Activated naive CD8-positive, alpha-beta T cell treated with anti-CD3 and anti-CD28 coated beads, Interleukin-2, amount 50 U/mL, for 24 hours (primary cell): ENCODE measurements at regions not wholly inside any gene's neighbourhood (a gene's known extent, or its start where the extent isn't known, plus 50 kb on each side); places are given as distances from the start of the nearest gene placed in this dataset.

ENCODE experiments used
- ATAC-seq: fragments of 150-1000 bp; cut with Tn5 transposase; one replicate; pipeline ENCODE4 v1.10.0; 2021
- DNase-seq: peaks from one replicate; pipeline ENCODE4 v3.0.0; 2021
- H3K27ac Mint-ChIP-seq: one replicate; pipeline ENCODE4 v1.8.0; 2021; ENCODE audit warnings: mild to moderate bottlenecking, mixed read lengths
- H3K27me3 Mint-ChIP-seq: one replicate; pipeline ENCODE4 v1.8.0; 2021; ENCODE audit warnings: mixed read lengths
- H3K36me3 Mint-ChIP-seq: one replicate; pipeline ENCODE4 v1.8.0; 2021; ENCODE audit warnings: low read depth, mixed read lengths
- H3K4me1 Mint-ChIP-seq: one replicate; pipeline ENCODE4 v1.8.0; 2021; ENCODE audit warnings: mixed read lengths
- H3K4me3 Mint-ChIP-seq: one replicate; pipeline ENCODE4 v1.8.0; 2021; ENCODE audit warnings: mild to moderate bottlenecking, moderate library complexity, mixed read lengths
- H3K9me3 Mint-ChIP-seq: one replicate; pipeline ENCODE4 v1.8.0; 2021; ENCODE audit warnings: mixed read lengths

DNA sequence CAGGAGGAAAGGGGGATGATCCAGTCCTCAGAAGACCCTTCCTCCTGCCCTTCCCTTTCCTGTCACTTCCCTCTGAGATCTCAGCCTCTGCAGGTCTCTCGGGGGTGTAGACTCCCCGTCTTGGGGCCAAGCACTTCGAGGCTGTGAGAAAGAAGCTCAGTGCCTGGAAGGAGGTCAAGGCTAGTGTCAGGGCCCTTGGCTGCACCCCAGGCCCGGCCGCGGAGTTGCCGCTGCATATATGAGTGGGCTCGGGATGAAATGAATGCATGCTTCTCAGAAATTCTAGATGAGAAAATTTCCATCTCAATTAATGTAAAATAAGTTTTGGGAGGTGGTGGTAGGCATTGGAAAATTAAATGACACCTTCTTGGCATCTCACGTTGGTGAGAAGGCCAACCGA lies 1313.7 kb downstream of the BRD1 start:
- H3K9me3 Mint-ChIP-seq, result no peaks in the 10 kb centered on the region
- no peaks in the 10 kb centered on the region for H3K27me3 Mint-ChIP-seq
- no peaks in the 10 kb centered on the region for H3K36me3 Mint-ChIP-seq
- no peak for DNase-seq
- H3K4me3 Mint-ChIP-seq, result no peak overlapping the region
- no peak overlapping the region for H3K27ac Mint-ChIP-seq
- no peak for ATAC-seq
- no peaks in the 10 kb centered on the region for H3K4me1 Mint-ChIP-seq

GRCh38 chr22:48513446-48513845 lies 1314.2 kb downstream of the BRD1 start:
- no peak for ATAC-seq
- Mint-ChIP-seq H3K36me3 (no peaks in the 10 kb centered on the region), H3K4me3 (no peak overlapping the region), H3K27ac (no peak overlapping the region), H3K9me3 (no peaks in the 10 kb centered on the region), H3K4me1 (no peaks in the 10 kb centered on the region), H3K27me3 (no peaks in the 10 kb centered on the region)
- no peak for DNase-seq

GRCh38 chr22:48511781-48512327 lies 1315.8 kb downstream of the BRD1 start:
- H3K27me3 Mint-ChIP-seq, result no peaks in the 10 kb centered on the region
- no peaks in the 10 kb centered on the region for H3K9me3 Mint-ChIP-seq
- H3K27ac Mint-ChIP-seq, result no peak overlapping the region
- H3K4me1 Mint-ChIP-seq, result no peaks in the 10 kb centered on the region
- no peaks in the 10 kb centered on the region for H3K36me3 Mint-ChIP-seq
- no peak overlapping the region for H3K4me3 Mint-ChIP-seq
- DNase-seq (no peak), ATAC-seq (no peak)

- Mint-ChIP-seq H3K9me3 (no peaks in the 10 kb centered on the region), H3K4me1 (no peaks in the 10 kb centered on the region), H3K27me3 (no peaks in the 10 kb centered on the region), H3K27ac (no peak overlapping the region), H3K36me3 (no peaks in the 10 kb centered on the region), H3K4me3 (no peak overlapping the region)
- ATAC-seq, result no peak
- no peak for DNase-seq
Measured at GRCh38 chr22:48511211-48511610, 1316.5 kb downstream of the BRD1 start.

- no peak for ATAC-seq
- DNase-seq, result no peak
- Mint-ChIP-seq H3K9me3 (no peaks in the 10 kb centered on the region), H3K4me1 (no peaks in the 10 kb centered on the region), H3K4me3 (no peak overlapping the region), H3K36me3 (no peaks in the 10 kb centered on the region), H3K27ac (no peak overlapping the region), H3K27me3 (no peaks in the 10 kb centered on the region)
Measured at GRCh38 chr22:48510599-48510998, 1317.1 kb downstream of the BRD1 start.

- Mint-ChIP-seq H3K4me3 (no peak overlapping the region), H3K27ac (no peak overlapping the region), H3K4me1 (no peaks in the 10 kb centered on the region), H3K9me3 (no peaks in the 10 kb centered on the region), H3K36me3 (no peaks in the 10 kb centered on the region), H3K27me3 (no peaks in the 10 kb centered on the region)
- DNase-seq (no peak), ATAC-seq (no peak)
Measured at GRCh38 chr22:48507595-48508350, 1319.9 kb downstream of the BRD1 start.

- H3K27me3 Mint-ChIP-seq, result no peaks in the 10 kb centered on the region
- no peaks in the 10 kb centered on the region for H3K36me3 Mint-ChIP-seq
- no peak overlapping the region for H3K4me3 Mint-ChIP-seq
- no peaks in the 10 kb centered on the region for H3K9me3 Mint-ChIP-seq
- H3K27ac Mint-ChIP-seq, result no peak overlapping the region
- DNase-seq (no peak), ATAC-seq (no peak)
- H3K4me1 Mint-ChIP-seq, result no peaks in the 10 kb centered on the region
Measured at GRCh38 chr22:48507171-48507570, 1320.5 kb downstream of the BRD1 start.

DNA sequence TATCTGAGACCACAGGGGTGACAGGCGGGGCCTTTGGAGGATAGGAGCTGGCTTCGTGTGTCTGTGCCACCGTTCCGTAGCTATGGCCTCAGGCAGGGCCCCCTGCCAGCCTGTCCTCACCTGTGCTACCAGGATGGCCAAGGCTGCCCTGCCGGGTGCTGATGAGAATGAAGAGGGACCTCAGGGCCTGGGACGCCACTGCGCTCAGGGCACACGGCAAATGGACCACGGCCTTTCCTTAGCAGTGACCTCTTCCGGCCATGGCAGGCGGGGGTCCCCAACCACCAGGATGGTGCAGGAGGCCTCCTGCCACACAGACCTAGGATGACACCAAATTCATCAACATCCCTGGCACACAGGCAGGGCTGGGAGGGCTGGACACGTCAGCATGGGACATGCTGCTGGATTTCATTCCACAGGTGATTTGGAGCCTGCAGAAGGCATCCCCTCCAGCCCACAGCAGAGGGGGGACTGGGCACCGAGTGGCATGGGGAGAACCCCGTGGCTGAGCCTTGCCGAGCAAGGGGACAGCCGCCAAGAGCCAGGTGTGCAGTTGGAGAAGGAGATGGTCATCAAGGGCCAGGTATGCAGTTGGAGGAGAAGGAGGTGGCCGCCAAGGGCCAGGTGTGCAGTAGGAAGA lies 1321.0 kb downstream of the BRD1 start:
- H3K27ac Mint-ChIP-seq, result no peak overlapping the region
- no peaks in the 10 kb centered on the region for H3K36me3 Mint-ChIP-seq
- H3K9me3 Mint-ChIP-seq, result no peaks in the 10 kb centered on the region
- H3K27me3 Mint-ChIP-seq, result no peaks in the 10 kb centered on the region
- H3K4me1 Mint-ChIP-seq, result no peaks in the 10 kb centered on the region
- ATAC-seq (no peak), DNase-seq (no peak)
- no peak overlapping the region for H3K4me3 Mint-ChIP-seq

GRCh38 chr22:48505891-48506290 lies 1321.8 kb downstream of the BRD1 start:
- no peaks in the 10 kb centered on the region for H3K36me3 Mint-ChIP-seq
- no peaks in the 10 kb centered on the region for H3K4me1 Mint-ChIP-seq
- H3K4me3 Mint-ChIP-seq, result no peak overlapping the region
- no peaks in the 10 kb centered on the region for H3K27me3 Mint-ChIP-seq
- DNase-seq, result no peak
- H3K9me3 Mint-ChIP-seq, result no peaks in the 10 kb centered on the region
- no peak for ATAC-seq
- H3K27ac Mint-ChIP-seq, result no peak overlapping the region

DNA sequence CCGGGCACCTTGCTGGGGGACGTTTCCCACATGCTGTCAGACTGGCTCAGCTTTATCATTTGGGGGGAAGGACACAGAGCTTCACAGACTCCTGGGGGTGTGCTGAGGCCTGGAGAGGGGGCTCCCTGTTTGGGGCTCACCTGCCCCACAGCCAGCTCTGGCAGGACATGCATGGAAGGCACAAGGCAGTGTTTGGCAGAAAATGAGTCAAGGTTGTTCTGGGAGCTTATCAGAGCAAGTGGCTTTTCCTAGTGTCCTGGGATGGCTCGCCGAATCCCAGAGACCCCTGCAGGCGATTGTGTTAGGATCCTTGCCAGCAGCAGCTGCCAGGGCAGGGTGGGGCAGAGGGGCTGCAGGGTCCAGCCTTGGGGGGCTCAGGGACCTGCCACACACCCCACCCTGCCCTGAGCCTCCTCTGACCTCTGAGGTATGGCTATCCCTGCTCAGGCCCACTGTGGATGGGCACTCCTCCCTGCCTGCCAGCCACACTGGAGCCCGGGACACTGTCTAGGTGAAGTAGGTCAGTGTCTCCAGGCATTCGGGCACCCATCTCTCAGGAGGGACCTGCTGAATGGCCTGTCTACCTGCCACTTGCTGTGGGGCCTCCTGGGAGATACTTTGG lies 1323.0 kb downstream of the BRD1 start:
- no peak for ATAC-seq
- H3K9me3 Mint-ChIP-seq, result no peaks in the 10 kb centered on the region
- no peaks in the 10 kb centered on the region for H3K27me3 Mint-ChIP-seq
- no peak overlapping the region for H3K27ac Mint-ChIP-seq
- H3K4me1 Mint-ChIP-seq, result no peaks in the 10 kb centered on the region
- no peak overlapping the region for H3K4me3 Mint-ChIP-seq
- no peaks in the 10 kb centered on the region for H3K36me3 Mint-ChIP-seq
- DNase-seq, result no peak

DNA sequence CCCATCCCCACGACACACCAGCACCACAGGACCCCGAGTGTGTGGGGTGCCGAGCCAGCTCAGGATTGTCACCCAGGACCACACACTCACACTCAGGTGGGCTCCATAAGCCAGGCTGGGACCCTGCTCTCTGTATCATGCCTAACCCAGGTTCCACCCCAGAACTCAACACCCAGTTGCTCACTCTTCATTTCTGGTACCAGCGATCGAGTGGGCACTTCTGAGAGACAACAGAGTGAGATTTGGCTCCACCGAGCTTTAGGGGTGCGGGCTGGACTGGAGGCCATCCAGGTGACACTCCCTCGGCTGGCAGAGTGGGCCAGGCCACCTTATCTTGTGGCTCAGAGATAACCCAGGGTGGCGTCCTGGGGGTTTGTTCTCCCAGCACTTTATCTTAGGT lies 1323.8 kb downstream of the BRD1 start:
- DNase-seq (no peak), ATAC-seq (no peak)
- Mint-ChIP-seq H3K36me3 (no peaks in the 10 kb centered on the region), H3K27ac (no peak overlapping the region), H3K27me3 (no peaks in the 10 kb centered on the region), H3K4me1 (no peaks in the 10 kb centered on the region), H3K4me3 (no peak overlapping the region), H3K9me3 (no peaks in the 10 kb centered on the region)

DNA sequence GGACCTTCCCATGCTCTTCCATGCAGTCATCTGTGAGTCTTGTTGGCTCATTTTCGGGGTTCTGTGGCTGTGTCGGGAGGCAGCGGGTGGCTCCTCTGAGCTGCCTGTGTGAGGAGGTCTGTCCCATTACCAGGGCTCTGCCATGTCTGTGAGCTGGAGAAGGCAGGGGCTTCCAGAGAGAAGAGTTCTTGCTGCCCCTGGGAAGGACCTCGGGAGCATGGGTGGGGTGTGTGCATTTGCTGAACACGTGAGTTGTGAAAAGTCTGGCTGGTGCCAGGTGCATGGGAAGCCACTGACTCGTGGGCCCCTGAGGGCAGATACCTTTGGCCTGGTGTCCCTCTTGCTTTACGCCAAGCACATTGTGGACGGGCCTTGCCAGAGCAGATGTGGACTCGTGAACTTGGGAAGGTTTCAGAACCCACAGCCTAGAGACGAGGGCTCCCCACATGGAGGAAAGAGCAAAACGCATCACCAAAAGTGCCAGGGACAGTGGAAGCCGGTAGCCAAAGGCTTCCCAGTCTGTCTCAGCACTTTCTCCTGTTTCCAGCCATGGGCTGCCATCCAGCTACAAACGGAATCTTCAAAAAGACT lies 1324.5 kb downstream of the BRD1 start:
- no peak for DNase-seq
- no peak for ATAC-seq
- Mint-ChIP-seq H3K27ac (no peak overlapping the region), H3K36me3 (no peaks in the 10 kb centered on the region), H3K4me1 (no peaks in the 10 kb centered on the region), H3K27me3 (no peaks in the 10 kb centered on the region), H3K9me3 (no peaks in the 10 kb centered on the region), H3K4me3 (no peak overlapping the region)

DNA sequence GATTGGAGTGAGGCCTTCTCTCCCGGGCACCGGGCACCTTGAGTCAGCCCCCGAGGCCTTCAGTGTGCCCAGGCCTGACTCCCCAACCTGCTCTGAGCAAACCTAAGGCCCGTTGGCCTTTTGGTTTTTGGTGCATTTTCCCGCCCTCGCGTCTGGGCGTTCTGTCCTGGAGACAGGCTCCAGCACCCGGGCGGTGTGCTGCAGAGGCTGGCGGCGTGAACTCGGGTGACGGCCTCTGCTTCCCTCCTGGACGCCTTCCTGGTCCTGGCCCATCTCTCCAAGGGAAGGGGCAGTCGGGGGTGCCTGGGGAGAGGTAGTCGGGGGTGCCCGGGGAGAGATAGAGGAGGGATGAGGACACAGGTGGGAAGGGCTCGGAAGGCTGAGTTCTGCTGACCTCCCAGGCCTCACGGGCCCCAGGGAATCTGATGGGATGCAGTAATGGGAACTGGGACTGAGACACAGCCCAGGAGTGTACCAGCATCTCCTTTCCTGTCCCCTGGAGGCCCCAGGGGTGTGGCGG lies 1326.4 kb downstream of the BRD1 start:
- Mint-ChIP-seq H3K4me1 (no peaks in the 10 kb centered on the region), H3K27ac (no peak overlapping the region), H3K9me3 (no peaks in the 10 kb centered on the region), H3K4me3 (no peak overlapping the region), H3K36me3 (no peaks in the 10 kb centered on the region), H3K27me3 (no peaks in the 10 kb centered on the region)
- ATAC-seq, result no peak
- DNase-seq, result no peak

GRCh38 chr22:48500471-48501230 lies 1327.0 kb downstream of the BRD1 start:
- DNase-seq, result no peak
- Mint-ChIP-seq H3K27me3 (peaks cover 3% of the 10 kb centered on the region), H3K4me1 (no peaks in the 10 kb centered on the region), H3K36me3 (no peaks in the 10 kb centered on the region), H3K27ac (no peak overlapping the region), H3K9me3 (no peaks in the 10 kb centered on the region), H3K4me3 (no peak overlapping the region)
- ATAC-seq, result no peak
